Endothelial cell of umbilical vein (primary cell): ENCODE measurements at regions not wholly inside any gene's neighbourhood (a gene's known extent, or its start where the extent isn't known, plus 50 kb on each side); places are given as distances from the start of the nearest gene placed in this dataset.

Experiments
- CTCF ChIP-seq, 2 donors: IDR thresholded peaks; 1 replicate in 1 of 2; 2 replicates in 1 of 2; pipeline ENCODE4 v1.5.1; 2011; ENCODE audit warnings: low read length in 2 of 2, mild to moderate bottlenecking in 2 of 2, moderate library complexity in 2 of 2, control low read depth in 1 of 2, inconsistent platforms in 1 of 2, low read depth in 1 of 2; ENCODE audit not compliant: insufficient read depth in 1 of 2; ENCODE audit errors: extremely low read depth in 1 of 2
- EZH2 ChIP-seq: IDR thresholded peaks from 2 replicates; pipeline ENCODE4 v1.6.1; 2012; ENCODE audit warnings: borderline replicate concordance, low read depth, mild to moderate bottlenecking, moderate library complexity, low read length, inconsistent platforms; ENCODE audit not compliant: severe bottlenecking
- MYC ChIP-seq: IDR thresholded peaks from one replicate; pipeline ENCODE4 v1.6.1; 2011; ENCODE audit warnings: mild to moderate bottlenecking, low read depth, low read length
- POLR2A ChIP-seq: IDR thresholded peaks from 2 replicates; pipeline ENCODE4 v1.6.1; 2012; ENCODE audit warnings: low read depth, mild to moderate bottlenecking, control low read depth, low read length
- POLR2AphosphoS5 ChIP-seq: IDR thresholded peaks from 2 replicates; pipeline ENCODE4 v1.6.1; 2012; ENCODE audit warnings: low read depth, mild to moderate bottlenecking, control low read depth, low read length, moderate library complexity; ENCODE audit not compliant: insufficient read depth

GRCh38 chr16:65967376-65967775, 399.1 kb upstream of the CDH5 start:
- TF ChIP-seq MYC (no peak), CTCF (IDR thresholded peaks at IDR 0.05; ENCODE audit: extremely low read depth in 1 of 2, insufficient read depth in 1 of 2, low read depth in 1 of 2, low read length in 2 of 2) (no peak), POLR2AphosphoS5 (no peak), POLR2A (no peak), EZH2 (no peak)
